PFSK-1 (cell line): ENCODE measurements at regions not wholly inside any gene's neighbourhood (a gene's known extent, or its start where the extent isn't known, plus 50 kb on each side); places are given as distances from the start of the nearest gene placed in this dataset.

Experiments
- FOXP2 ChIP-seq: optimal IDR thresholded peaks from 2 replicates; pipeline ENCODE3; 2011; ENCODE audit warnings: borderline replicate concordance, control low read depth, inconsistent platforms; ENCODE audit not compliant: insufficient read depth; ENCODE audit errors: extremely low read length, extremely low read depth
- POLR2AphosphoS5 ChIP-seq: IDR thresholded peaks from 2 replicates; pipeline ENCODE4 v1.6.1; 2012; ENCODE audit warnings: low read depth, mild to moderate bottlenecking, control low read depth, low read length, moderate library complexity
- REST ChIP-seq, 2 experiments: IDR thresholded peaks; 2 replicates each; pipeline versions ENCODE4 v1.6.1 to v1.8.0; 2011 to 2012; ENCODE audit warnings: low read depth in 2 of 2, low read length in 2 of 2, control low read depth in 1 of 2, inconsistent platforms in 1 of 2, mild to moderate bottlenecking in 1 of 2, moderate library complexity in 1 of 2; ENCODE audit not compliant: insufficient read depth in 1 of 2
- SIN3A ChIP-seq: IDR thresholded peaks from 2 replicates; pipeline ENCODE4 v1.6.1; 2012; ENCODE audit warnings: mild to moderate bottlenecking, low read length, moderate library complexity, borderline replicate concordance; ENCODE audit not compliant: insufficient read depth
- TAF1 ChIP-seq: IDR thresholded peaks from 2 replicates; pipeline ENCODE4 v1.6.1; 2012; ENCODE audit warnings: low read length, control low read depth, borderline replicate concordance; ENCODE audit not compliant: insufficient read depth

GRCh38 chr2:128605931-128606330 is 287.3 kb upstream of the HS6ST1 start:
- TF ChIP-seq FOXP2 (no peak), TAF1 (no peak), REST (IDR thresholded peaks at IDR 0.05; ENCODE audit: insufficient read depth in 1 of 2, low read depth in 2 of 2, low read length in 2 of 2) (no peak), SIN3A (no peak), POLR2AphosphoS5 (no peak)

- TF ChIP-seq REST (IDR thresholded peaks at IDR 0.05; ENCODE audit: insufficient read depth in 1 of 2, low read depth in 2 of 2, low read length in 2 of 2) (no peak), POLR2AphosphoS5 (no peak), SIN3A (no peak), TAF1 (no peak), FOXP2 (no peak)
Measured at GRCh38 chr2:128606837-128607236, 288.2 kb upstream of the HS6ST1 start.

GRCh38 chr2:128607440-128607839 is 288.8 kb upstream of the HS6ST1 start:
- no peak for TF ChIP-seq SIN3A
- no peak for TF ChIP-seq REST (IDR thresholded peaks at IDR 0.05; ENCODE audit: insufficient read depth in 1 of 2, low read depth in 2 of 2, low read length in 2 of 2)
- no peak for TF ChIP-seq POLR2AphosphoS5
- TF ChIP-seq TAF1 = no peak
- TF ChIP-seq FOXP2 = no peak

GRCh38 chr2:128607911-128608506 is 289.3 kb upstream of the HS6ST1 start:
- TF ChIP-seq POLR2AphosphoS5 (no peak), SIN3A (no peak), REST (IDR thresholded peaks at IDR 0.05; ENCODE audit: insufficient read depth in 1 of 2, low read depth in 2 of 2, low read length in 2 of 2) (no peak), FOXP2 (no peak), TAF1 (no peak)
